HG02970 (cell line): ENCODE measurements at regions not wholly inside any gene's neighbourhood (a gene's known extent, or its start where the extent isn't known, plus 50 kb on each side); places are given as distances from the start of the nearest gene placed in this dataset.

Experiments
- ATAC-seq: cut with Tn5 transposase; IDR thresholded peaks from one replicate; pipeline ENCODE4 v1.9.1; 2021; ENCODE audit warnings: mild to moderate bottlenecking, moderate library complexity, moderate number of reproducible peaks; ENCODE audit not compliant: unreplicated experiment, low FRiP score

GRCh38 chr3:70805061-70805889 lies 492.8 kb upstream of the MDFIC2 start:
- no peak for ATAC-seq

- ATAC-seq, result no peak
These were observed 491.5 kb upstream of the MDFIC2 start for GRCh38 chr3:70803891-70804290.

- no peak for ATAC-seq
These were observed 490.9 kb upstream of the MDFIC2 start for GRCh38 chr3:70803319-70803718.

GRCh38 chr3:70800951-70801350 lies 488.5 kb upstream of the MDFIC2 start:
- no peak for ATAC-seq

- ATAC-seq, result no peak
These were observed 477.4 kb upstream of the MDFIC2 start for GRCh38 chr3:70789878-70790277.

GRCh38 chr3:70780790-70781189 lies 468.4 kb upstream of the MDFIC2 start:
- no peak for ATAC-seq

- ATAC-seq, result no peak
These were observed 466.9 kb upstream of the MDFIC2 start for GRCh38 chr3:70779296-70779695.

- ATAC-seq, result no peak
These were observed 463.6 kb upstream of the MDFIC2 start for GRCh38 chr3:70776081-70776480.

- no peak for ATAC-seq
These were observed 462.8 kb upstream of the MDFIC2 start for GRCh38 chr3:70775257-70775656.

GRCh38 chr3:70774641-70775040 lies 462.2 kb upstream of the MDFIC2 start:
- ATAC-seq, result no peak

GRCh38 chr3:70771426-70772147 lies 459.1 kb upstream of the MDFIC2 start:
- no peak for ATAC-seq

- no peak for ATAC-seq
These were observed 458.2 kb upstream of the MDFIC2 start for GRCh38 chr3:70770650-70771049.

- no peak for ATAC-seq
These were observed 453.9 kb upstream of the MDFIC2 start for GRCh38 chr3:70766301-70766700.

- ATAC-seq, result no peak
These were observed 451.5 kb upstream of the MDFIC2 start for GRCh38 chr3:70763894-70764293.

- ATAC-seq, result no peak
These were observed 445.2 kb upstream of the MDFIC2 start for GRCh38 chr3:70757658-70758057.

GRCh38 chr3:70755526-70755925 lies 443.1 kb upstream of the MDFIC2 start:
- ATAC-seq, result no peak

GRCh38 chr3:70754314-70754713 lies 441.9 kb upstream of the MDFIC2 start:
- ATAC-seq, result no peak

GRCh38 chr3:70753572-70753971 lies 441.1 kb upstream of the MDFIC2 start:
- ATAC-seq, result no peak

GRCh38 chr3:70752051-70752450 lies 439.6 kb upstream of the MDFIC2 start:
- ATAC-seq, result no peak

GRCh38 chr3:70749122-70749521 lies 436.7 kb upstream of the MDFIC2 start:
- no peak for ATAC-seq

- no peak for ATAC-seq
These were observed 436.2 kb upstream of the MDFIC2 start for GRCh38 chr3:70748593-70748992.

- ATAC-seq, result no peak
These were observed 435.4 kb upstream of the MDFIC2 start for GRCh38 chr3:70747847-70748246.
